ENCODE measurements at regions not wholly inside any gene's neighbourhood (a gene's known extent, or its start where the extent isn't known, plus 50 kb on each side); places are given as distances from the start of the nearest gene placed in this dataset.

GRCh38 chr1:193676996-193677549, 490.7 kb upstream of the B3GALT2 start:
- Histone ChIP-seq H3K4me3 (ENCODE audit: low read length) (no peak overlapping the region), H3K27ac (ENCODE audit: low read depth, low read length) (no peak overlapping the region), H3K4me1 (ENCODE audit: insufficient read depth, low read length) (no peaks in the 10 kb centered on the region), H3K36me3 (ENCODE audit: insufficient read depth, low read length) (no peaks in the 10 kb centered on the region), H3K27me3 (ENCODE audit: insufficient read depth, low read length, poor library complexity, severe bottlenecking) (no peaks in the 10 kb centered on the region), H3K9me3 (ENCODE audit: low read length) (no peaks in the 10 kb centered on the region)
- peaks cover 0 to 5% (median 2%) of the 10 kb centered on the region in 3 donors for H3K4me1 Mint-ChIP-seq
- DNase-seq, result no peak
- H3K27me3 Mint-ChIP-seq, result no peaks in the 10 kb centered on the region
- ChIA-PET POLR2A (no interaction called here), CTCF (no interaction called here)
- H3K9me3 Mint-ChIP-seq, result peaks cover 0 to 5% (median 0%) of the 10 kb centered on the region in 5 donors
- peaks cover 0 to 34% (median 0%) of the 10 kb centered on the region in 3 donors for H3K36me3 Mint-ChIP-seq
- H3K27ac Mint-ChIP-seq, result no peak overlapping the region
- no peak overlapping the region for H3K4me3 Mint-ChIP-seq

- no peak overlapping the region for H3K27ac ChIP-seq (ENCODE audit: low read depth, low read length)
- DNase-seq, result no peak
- POLR2A ChIA-PET, result no interaction called here
- no peaks in the 10 kb centered on the region for H3K27me3 ChIP-seq (ENCODE audit: insufficient read depth, low read length, poor library complexity, severe bottlenecking)
- Mint-ChIP-seq H3K9me3 (peaks cover 0 to 8% (median 2%) of the 10 kb centered on the region in 5 donors), H3K4me1 (peaks cover 0 to 5% (median 2%) of the 10 kb centered on the region in 3 donors), H3K36me3 (peaks cover 0 to 41% (median 0%) of the 10 kb centered on the region in 3 donors), H3K27ac (peak overlapping the region in 1 of 8 donors; percentile 1), H3K4me3 (no peak overlapping the region), H3K27me3 (peaks cover 0 to 3% of the 10 kb centered on the region in 2 donors)
- CTCF ChIA-PET, result no interaction called here
- no peaks in the 10 kb centered on the region for H3K36me3 ChIP-seq (ENCODE audit: insufficient read depth, low read length)
- H3K9me3 ChIP-seq (ENCODE audit: low read length), result no peaks in the 10 kb centered on the region
- no peaks in the 10 kb centered on the region for H3K4me1 ChIP-seq (ENCODE audit: insufficient read depth, low read length)
- no peak overlapping the region for H3K4me3 ChIP-seq (ENCODE audit: low read length)
Measured at GRCh38 chr1:193674292-193674944, 488.0 kb upstream of the B3GALT2 start.

- Mint-ChIP-seq H3K9me3 (peaks cover 0 to 4% (median 2%) of the 10 kb centered on the region in 5 donors), H3K4me3 (peak overlapping the region; percentile 35 to 75 (median 52)), H3K27ac (peak overlapping the region in 7 of 8 donors; percentile 13 to 95 (median 66)), H3K36me3 (peaks cover 0 to 25% (median 0%) of the 10 kb centered on the region in 3 donors), H3K4me1 (peaks cover 13 to 18% (median 13%) of the 10 kb centered on the region in 3 donors), H3K27me3 (peaks cover 0 to 3% of the 10 kb centered on the region in 2 donors)
- H3K27me3 ChIP-seq (ENCODE audit: insufficient read depth, low read length, poor library complexity, severe bottlenecking), result no peaks in the 10 kb centered on the region
- POLR2A ChIA-PET, result no interaction called here
- CTCF ChIA-PET, result interaction anchor here (0.8 kb wide), 1 partner anchor 8 kb away, joined by 3 read pairs; no protein-coding TSS in a partner anchor
- DNase-seq, result no peak
- H3K4me1 ChIP-seq (ENCODE audit: insufficient read depth, low read length), result no peaks in the 10 kb centered on the region
- no peak overlapping the region for H3K4me3 ChIP-seq (ENCODE audit: low read length)
- H3K27ac ChIP-seq (ENCODE audit: low read depth, low read length), result no peak overlapping the region
- no peaks in the 10 kb centered on the region for H3K36me3 ChIP-seq (ENCODE audit: insufficient read depth, low read length)
- H3K9me3 ChIP-seq (ENCODE audit: low read length), result no peaks in the 10 kb centered on the region
Measured at GRCh38 chr1:193666485-193667083, 480.2 kb upstream of the B3GALT2 start.

DNA sequence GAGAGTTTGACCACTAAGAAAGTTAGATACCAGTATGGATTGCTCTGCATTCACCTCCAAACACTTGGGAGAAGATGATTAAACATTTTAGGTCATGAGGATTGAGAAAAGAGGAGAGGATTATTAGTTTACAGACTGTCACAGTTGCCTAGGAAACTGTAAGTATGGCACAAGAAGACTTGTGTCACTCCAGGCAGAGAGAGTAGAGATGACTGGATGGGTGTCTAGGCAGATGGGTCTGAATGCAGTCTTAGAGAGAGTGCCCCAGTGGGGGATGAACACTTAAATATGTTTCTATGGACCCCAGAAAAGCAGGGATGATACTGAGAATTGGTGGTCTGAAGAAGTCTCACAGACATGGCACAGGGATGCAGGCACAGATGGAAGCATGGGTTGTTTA, 477.6 kb upstream of the B3GALT2 start:
- H3K36me3 ChIP-seq (ENCODE audit: insufficient read depth, low read length), result no peaks in the 10 kb centered on the region
- H3K4me3 ChIP-seq (ENCODE audit: low read length), result no peak overlapping the region
- DNase-seq, result no peak
- no peaks in the 10 kb centered on the region for H3K9me3 Mint-ChIP-seq
- H3K27ac ChIP-seq (ENCODE audit: low read depth, low read length), result no peak overlapping the region
- peaks cover 0 to 16% (median 1%) of the 10 kb centered on the region in 3 donors for H3K36me3 Mint-ChIP-seq
- no peaks in the 10 kb centered on the region for H3K27me3 ChIP-seq (ENCODE audit: insufficient read depth, low read length, poor library complexity, severe bottlenecking)
- H3K4me3 Mint-ChIP-seq, result peak overlapping the region in 1 of 7 donors; percentile 0
- ChIA-PET POLR2A (no interaction called here), CTCF (no interaction called here)
- peak overlapping the region in 4 of 8 donors; percentile 2 to 78 (median 66) for H3K27ac Mint-ChIP-seq
- no peaks in the 10 kb centered on the region for H3K27me3 Mint-ChIP-seq
- H3K9me3 ChIP-seq (ENCODE audit: low read length), result no peaks in the 10 kb centered on the region
- peaks cover 13 to 18% (median 13%) of the 10 kb centered on the region in 3 donors for H3K4me1 Mint-ChIP-seq
- no peaks in the 10 kb centered on the region for H3K4me1 ChIP-seq (ENCODE audit: insufficient read depth, low read length)

GRCh38 chr1:193662030-193662429, 475.6 kb upstream of the B3GALT2 start:
- peaks cover 0 to 17% (median 1%) of the 10 kb centered on the region in 3 donors for H3K36me3 Mint-ChIP-seq
- CTCF ChIA-PET, result interaction anchor here (0.7 kb wide), 1 partner anchor 71 kb away, joined by 3 read pairs; no protein-coding TSS in a partner anchor
- H3K4me1 Mint-ChIP-seq, result peaks cover 13 to 18% (median 13%) of the 10 kb centered on the region in 3 donors
- DNase-seq, result no peak
- Histone ChIP-seq H3K4me3 (ENCODE audit: low read length) (no peak overlapping the region), H3K27ac (ENCODE audit: low read depth, low read length) (no peak overlapping the region), H3K4me1 (ENCODE audit: insufficient read depth, low read length) (no peaks in the 10 kb centered on the region), H3K9me3 (ENCODE audit: low read length) (no peaks in the 10 kb centered on the region), H3K27me3 (ENCODE audit: insufficient read depth, low read length, poor library complexity, severe bottlenecking) (no peaks in the 10 kb centered on the region), H3K36me3 (ENCODE audit: insufficient read depth, low read length) (no peaks in the 10 kb centered on the region)
- no peaks in the 10 kb centered on the region for H3K9me3 Mint-ChIP-seq
- no peaks in the 10 kb centered on the region for H3K27me3 Mint-ChIP-seq
- POLR2A ChIA-PET, result no interaction called here
- H3K4me3 Mint-ChIP-seq, result no peak overlapping the region
- peak overlapping the region in 1 of 8 donors; percentile 44 for H3K27ac Mint-ChIP-seq

DNA sequence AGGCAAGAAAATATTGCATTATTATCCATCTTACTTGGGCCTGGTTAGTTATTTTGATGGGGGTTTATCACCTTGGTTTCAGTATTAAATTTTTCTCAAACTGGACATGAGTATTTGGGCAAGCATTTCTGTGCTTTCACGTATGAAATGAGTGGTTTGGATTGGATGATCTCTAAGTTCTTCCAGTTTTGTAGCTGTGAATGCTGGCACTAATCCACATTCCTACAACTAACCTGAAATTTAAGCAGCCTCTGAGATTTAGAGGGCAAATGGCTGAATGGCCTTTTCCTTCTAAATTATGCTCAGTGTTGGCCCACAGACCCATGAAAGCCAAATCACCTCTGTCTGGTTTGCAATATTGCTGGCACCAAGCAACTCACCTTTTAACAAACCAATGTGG, 475.0 kb upstream of the B3GALT2 start:
- POLR2A ChIA-PET, result no interaction called here
- DNase-seq, result no peak
- Histone ChIP-seq H3K36me3 (ENCODE audit: insufficient read depth, low read length) (no peaks in the 10 kb centered on the region), H3K4me3 (ENCODE audit: low read length) (no peak overlapping the region), H3K9me3 (ENCODE audit: low read length) (no peaks in the 10 kb centered on the region), H3K4me1 (ENCODE audit: insufficient read depth, low read length) (no peaks in the 10 kb centered on the region), H3K27me3 (ENCODE audit: insufficient read depth, low read length, poor library complexity, severe bottlenecking) (no peaks in the 10 kb centered on the region), H3K27ac (ENCODE audit: low read depth, low read length) (no peak overlapping the region)
- CTCF ChIA-PET, result interaction anchor here (0.9 kb wide), 1 partner anchor 112 kb away, joined by 3 read pairs; no protein-coding TSS in a partner anchor
- no peak overlapping the region for H3K4me3 Mint-ChIP-seq
- H3K27ac Mint-ChIP-seq, result peak overlapping the region in 1 of 8 donors; percentile 13
- peaks cover 7 to 12% (median 7%) of the 10 kb centered on the region in 3 donors for H3K4me1 Mint-ChIP-seq
- no peaks in the 10 kb centered on the region for H3K27me3 Mint-ChIP-seq
- H3K9me3 Mint-ChIP-seq, result no peaks in the 10 kb centered on the region
- peaks cover 0 to 22% (median 1%) of the 10 kb centered on the region in 3 donors for H3K36me3 Mint-ChIP-seq

GRCh38 chr1:193660428-193660827, 474.0 kb upstream of the B3GALT2 start:
- Histone ChIP-seq H3K27me3 (ENCODE audit: insufficient read depth, low read length, poor library complexity, severe bottlenecking) (no peaks in the 10 kb centered on the region), H3K27ac (ENCODE audit: low read depth, low read length) (no peak overlapping the region), H3K4me1 (ENCODE audit: insufficient read depth, low read length) (no peaks in the 10 kb centered on the region), H3K9me3 (ENCODE audit: low read length) (no peaks in the 10 kb centered on the region), H3K36me3 (ENCODE audit: insufficient read depth, low read length) (no peaks in the 10 kb centered on the region), H3K4me3 (ENCODE audit: low read length) (no peak overlapping the region)
- peaks cover 4 to 9% (median 6%) of the 10 kb centered on the region in 3 donors for H3K4me1 Mint-ChIP-seq
- no peaks in the 10 kb centered on the region for H3K9me3 Mint-ChIP-seq
- POLR2A ChIA-PET, result no interaction called here
- no peak for DNase-seq
- CTCF ChIA-PET, result interaction anchor here (0.9 kb wide), 1 partner anchor 111 kb away, joined by 3 read pairs; no protein-coding TSS in a partner anchor
- no peaks in the 10 kb centered on the region for H3K27me3 Mint-ChIP-seq
- peaks cover 0 to 19% (median 1%) of the 10 kb centered on the region in 3 donors for H3K36me3 Mint-ChIP-seq
- H3K27ac Mint-ChIP-seq, result peak overlapping the region in 1 of 8 donors; percentile 51
- no peak overlapping the region for H3K4me3 Mint-ChIP-seq

- H3K4me1 Mint-ChIP-seq, result peaks cover 4 to 6% (median 6%) of the 10 kb centered on the region in 3 donors
- no peak overlapping the region for H3K27ac Mint-ChIP-seq
- ChIA-PET CTCF (interaction anchor here (1.0 kb wide), 1 partner anchor 8 kb away, joined by 3 read pairs; no protein-coding TSS in a partner anchor), POLR2A (interaction anchor here (0.6 kb wide), 1 partner anchor 68 kb away, joined by 3 read pairs; no protein-coding TSS in a partner anchor)
- H3K4me3 Mint-ChIP-seq, result no peak overlapping the region
- peaks cover 2 to 36% (median 6%) of the 10 kb centered on the region in 3 donors for H3K36me3 Mint-ChIP-seq
- Histone ChIP-seq H3K4me3 (ENCODE audit: low read length) (no peak overlapping the region), H3K9me3 (ENCODE audit: low read length) (peaks cover 12% of the 10 kb centered on the region), H3K27me3 (ENCODE audit: insufficient read depth, low read length, poor library complexity, severe bottlenecking) (no peaks in the 10 kb centered on the region), H3K27ac (ENCODE audit: low read depth, low read length) (no peak overlapping the region), H3K36me3 (ENCODE audit: insufficient read depth, low read length) (no peaks in the 10 kb centered on the region), H3K4me1 (ENCODE audit: insufficient read depth, low read length) (no peaks in the 10 kb centered on the region)
- no peak for DNase-seq
- no peaks in the 10 kb centered on the region for H3K27me3 Mint-ChIP-seq
- H3K9me3 Mint-ChIP-seq, result peaks cover 2 to 16% (median 14%) of the 10 kb centered on the region in 5 donors
Measured at GRCh38 chr1:193658691-193659090, 472.3 kb upstream of the B3GALT2 start.
